SK-N-SH treated with all-trans-retinoic acid at 6 μM for 48 hours (cell line): ENCODE measurements at regions not wholly inside any gene's neighbourhood (a gene's known extent, or its start where the extent isn't known, plus 50 kb on each side); places are given as distances from the start of the nearest gene placed in this dataset.

ENCODE experiments used
- ATAC-seq: fragments of 200-7000 bp; cut with Tn5 transposase; 3 replicates; pipeline ENCODE4 v1.9.1; 2020; ENCODE audit warnings: mild to moderate bottlenecking, moderate library complexity
- ARNTL ChIP-seq: fragments of 450-650 bp; formaldehyde crosslinking; IDR thresholded peaks from 2 replicates; pipeline ENCODE4 v1.5.0; 2020; ENCODE audit warnings: low read depth, mild to moderate bottlenecking, moderate library complexity, borderline replicate concordance
- BACH2 ChIP-seq: fragments of 250-450 bp; sonication (Bioruptor Pico); IDR thresholded peaks from 2 replicates; pipeline ENCODE4 v1.9.0; 2021; ENCODE audit warnings: mild to moderate bottlenecking, borderline replicate concordance
- CREB5 ChIP-seq: fragments of 250-450 bp; sonication (Bioruptor Pico); IDR thresholded peaks from 2 replicates; pipeline ENCODE4 v1.5.1; 2020; ENCODE audit warnings: low read depth, mild to moderate bottlenecking, moderate library complexity
- CSDC2 ChIP-seq: fragments of 250-450 bp; sonication (Bioruptor Pico); IDR thresholded peaks from 2 replicates; pipeline ENCODE4 v1.5.0; 2020; ENCODE audit warnings: mild to moderate bottlenecking, moderate library complexity
- ESRRG ChIP-seq: fragments of 250-450 bp; sonication (Bioruptor Pico); IDR thresholded peaks from 2 replicates; pipeline ENCODE4 v1.6.1; 2021; ENCODE audit warnings: mild to moderate bottlenecking
- GLIS3 ChIP-seq: fragments of 250-450 bp; sonication (Bioruptor Pico); IDR thresholded peaks from 2 replicates; pipeline ENCODE4 v1.5.0; 2020; ENCODE audit warnings: mild to moderate bottlenecking, moderate library complexity
- ISL1 ChIP-seq: fragments of 250-450 bp; sonication (Bioruptor Pico); IDR thresholded peaks from 2 replicates; pipeline ENCODE4 v2.1.2; 2022; ENCODE audit warnings: mild to moderate bottlenecking, moderate library complexity
- OSR1 ChIP-seq: fragments of 250-450 bp; sonication (Bioruptor Pico); IDR thresholded peaks from 2 replicates; pipeline ENCODE4 v1.8.0; 2022; ENCODE audit warnings: moderate library complexity, mild to moderate bottlenecking, inconsistent platforms
- PATZ1 ChIP-seq: fragments of 250-450 bp; sonication (Bioruptor Pico); IDR thresholded peaks from 2 replicates; pipeline ENCODE4 v1.8.0; 2020; ENCODE audit warnings: mild to moderate bottlenecking, moderate library complexity, borderline replicate concordance
- PPARA ChIP-seq: fragments of 250-450 bp; sonication (Bioruptor Pico); IDR thresholded peaks from 2 replicates; pipeline ENCODE4 v1.5.0; 2020; ENCODE audit warnings: mild to moderate bottlenecking, borderline replicate concordance
- RARB ChIP-seq: fragments of 250-450 bp; sonication (Bioruptor Pico); IDR thresholded peaks from 2 replicates; pipeline ENCODE4 v1.8.0; 2021; ENCODE audit warnings: mild to moderate bottlenecking, moderate library complexity
- SNAI2 ChIP-seq: fragments of 250-450 bp; sonication (Bioruptor Pico); IDR thresholded peaks from 2 replicates; pipeline ENCODE4 v1.5.0; 2020; ENCODE audit warnings: mild to moderate bottlenecking, moderate library complexity
- TCF4 ChIP-seq: fragments of 250-450 bp; sonication (Bioruptor Pico); IDR thresholded peaks from 2 replicates; pipeline ENCODE4 v1.8.0; 2021; ENCODE audit warnings: mild to moderate bottlenecking, moderate library complexity, borderline replicate concordance
- ZC3H10 ChIP-seq: fragments of 250-450 bp; sonication (Bioruptor Pico); IDR thresholded peaks from 2 replicates; pipeline ENCODE4 v1.5.1; 2021; ENCODE audit warnings: mild to moderate bottlenecking, moderate library complexity
- ZFP3 ChIP-seq: fragments of 250-450 bp; sonication (Bioruptor Pico); IDR thresholded peaks from 2 replicates; pipeline ENCODE4 v1.5.0; 2020; ENCODE audit warnings: mild to moderate bottlenecking, moderate library complexity
- ZFP30 ChIP-seq: fragments of 450-650 bp; formaldehyde crosslinking; IDR thresholded peaks from 2 replicates; pipeline ENCODE4 v1.5.0; 2022; ENCODE audit warnings: mild to moderate bottlenecking, moderate library complexity
- ZNF70 ChIP-seq: fragments of 450-650 bp; formaldehyde crosslinking; IDR thresholded peaks from 2 replicates; pipeline ENCODE4 v1.5.0; 2020; ENCODE audit warnings: mild to moderate bottlenecking, moderate library complexity
- TF ChIP-seq, protein P1 (sequence below): fragments of 250-450 bp; sonication (Bioruptor Pico); IDR thresholded peaks from 2 replicates; pipeline ENCODE4 v1.5.1; 2021; ENCODE audit warnings: mild to moderate bottlenecking, moderate library complexity
- TF ChIP-seq, protein P2 (sequence below): fragments of 250-450 bp; sonication (Bioruptor Pico); IDR thresholded peaks from 2 replicates; pipeline ENCODE4 v1.8.0; 2021; ENCODE audit warnings: low read depth, mild to moderate bottlenecking, moderate library complexity, borderline replicate concordance
- TF ChIP-seq, protein P3 (sequence below): fragments of 250-450 bp; sonication (Bioruptor Pico); IDR thresholded peaks from 2 replicates; pipeline ENCODE4 v1.5.0; 2020; ENCODE audit warnings: mild to moderate bottlenecking, moderate library complexity

- ATAC-seq, result no peak
- TF ChIP-seq PPARA (no peak), ISL1 (CRISPR knock-in tag) (no peak), SNAI2 (CRISPR knock-in tag) (no peak), GLIS3 (CRISPR knock-in tag) (no peak), ESRRG (CRISPR knock-in tag) (no peak), ZFP3 (CRISPR knock-in tag) (no peak)
Observed at GRCh38 chr5:26205121-26205520, 833.3 kb downstream of the CDH9 start.

DNA sequence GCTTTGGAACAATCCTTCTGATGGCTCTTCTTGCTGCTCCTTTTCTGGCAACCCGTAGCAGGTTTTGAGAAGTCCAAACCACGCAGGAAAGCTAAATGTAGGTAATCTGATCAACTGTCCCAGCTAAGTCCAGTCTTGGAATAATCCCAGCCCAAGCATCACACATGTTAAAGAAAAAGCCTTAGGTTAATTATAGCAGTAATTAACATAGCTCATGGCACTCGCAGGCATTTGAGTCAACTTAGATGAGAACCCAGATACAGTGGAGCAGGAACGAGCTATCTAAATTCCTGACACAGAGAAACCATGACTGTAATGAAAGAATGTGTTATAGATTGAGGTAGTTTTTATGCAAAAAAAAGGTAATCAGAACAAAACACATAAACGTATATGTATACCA, 844.8 kb downstream of the CDH9 start:
- no peak for ATAC-seq
- TF ChIP-seq, protein P1, sequence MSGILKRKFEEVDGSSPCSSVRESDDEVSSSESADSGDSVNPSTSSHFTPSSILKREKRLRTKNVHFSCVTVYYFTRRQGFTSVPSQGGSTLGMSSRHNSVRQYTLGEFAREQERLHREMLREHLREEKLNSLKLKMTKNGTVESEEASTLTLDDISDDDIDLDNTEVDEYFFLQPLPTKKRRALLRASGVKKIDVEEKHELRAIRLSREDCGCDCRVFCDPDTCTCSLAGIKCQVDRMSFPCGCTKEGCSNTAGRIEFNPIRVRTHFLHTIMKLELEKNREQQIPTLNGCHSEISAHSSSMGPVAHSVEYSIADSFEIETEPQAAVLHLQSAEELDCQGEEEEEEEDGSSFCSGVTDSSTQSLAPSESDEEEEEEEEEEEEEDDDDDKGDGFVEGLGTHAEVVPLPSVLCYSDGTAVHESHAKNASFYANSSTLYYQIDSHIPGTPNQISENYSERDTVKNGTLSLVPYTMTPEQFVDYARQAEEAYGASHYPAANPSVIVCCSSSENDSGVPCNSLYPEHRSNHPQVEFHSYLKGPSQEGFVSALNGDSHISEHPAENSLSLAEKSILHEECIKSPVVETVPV (CRISPR knock-in tag), result no peak
- TF ChIP-seq, protein P2, sequence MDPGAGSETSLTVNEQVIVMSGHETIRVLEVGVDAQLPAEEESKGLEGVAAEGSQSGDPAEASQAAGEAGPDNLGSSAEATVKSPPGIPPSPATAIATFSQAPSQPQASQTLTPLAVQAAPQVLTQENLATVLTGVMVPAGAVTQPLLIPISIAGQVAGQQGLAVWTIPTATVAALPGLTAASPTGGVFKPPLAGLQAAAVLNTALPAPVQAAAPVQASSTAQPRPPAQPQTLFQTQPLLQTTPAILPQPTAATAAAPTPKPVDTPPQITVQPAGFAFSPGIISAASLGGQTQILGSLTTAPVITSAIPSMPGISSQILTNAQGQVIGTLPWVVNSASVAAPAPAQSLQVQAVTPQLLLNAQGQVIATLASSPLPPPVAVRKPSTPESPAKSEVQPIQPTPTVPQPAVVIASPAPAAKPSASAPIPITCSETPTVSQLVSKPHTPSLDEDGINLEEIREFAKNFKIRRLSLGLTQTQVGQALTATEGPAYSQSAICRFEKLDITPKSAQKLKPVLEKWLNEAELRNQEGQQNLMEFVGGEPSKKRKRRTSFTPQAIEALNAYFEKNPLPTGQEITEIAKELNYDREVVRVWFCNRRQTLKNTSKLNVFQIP (CRISPR knock-in tag), result no peak
- TF ChIP-seq ZC3H10 (CRISPR knock-in tag) (no peak), ESRRG (CRISPR knock-in tag) (no peak), GLIS3 (CRISPR knock-in tag) (no peak), ZFP30 (no peak), BACH2 (CRISPR knock-in tag) (no peak), TCF4 (no peak)
- TF ChIP-seq, protein P3, sequence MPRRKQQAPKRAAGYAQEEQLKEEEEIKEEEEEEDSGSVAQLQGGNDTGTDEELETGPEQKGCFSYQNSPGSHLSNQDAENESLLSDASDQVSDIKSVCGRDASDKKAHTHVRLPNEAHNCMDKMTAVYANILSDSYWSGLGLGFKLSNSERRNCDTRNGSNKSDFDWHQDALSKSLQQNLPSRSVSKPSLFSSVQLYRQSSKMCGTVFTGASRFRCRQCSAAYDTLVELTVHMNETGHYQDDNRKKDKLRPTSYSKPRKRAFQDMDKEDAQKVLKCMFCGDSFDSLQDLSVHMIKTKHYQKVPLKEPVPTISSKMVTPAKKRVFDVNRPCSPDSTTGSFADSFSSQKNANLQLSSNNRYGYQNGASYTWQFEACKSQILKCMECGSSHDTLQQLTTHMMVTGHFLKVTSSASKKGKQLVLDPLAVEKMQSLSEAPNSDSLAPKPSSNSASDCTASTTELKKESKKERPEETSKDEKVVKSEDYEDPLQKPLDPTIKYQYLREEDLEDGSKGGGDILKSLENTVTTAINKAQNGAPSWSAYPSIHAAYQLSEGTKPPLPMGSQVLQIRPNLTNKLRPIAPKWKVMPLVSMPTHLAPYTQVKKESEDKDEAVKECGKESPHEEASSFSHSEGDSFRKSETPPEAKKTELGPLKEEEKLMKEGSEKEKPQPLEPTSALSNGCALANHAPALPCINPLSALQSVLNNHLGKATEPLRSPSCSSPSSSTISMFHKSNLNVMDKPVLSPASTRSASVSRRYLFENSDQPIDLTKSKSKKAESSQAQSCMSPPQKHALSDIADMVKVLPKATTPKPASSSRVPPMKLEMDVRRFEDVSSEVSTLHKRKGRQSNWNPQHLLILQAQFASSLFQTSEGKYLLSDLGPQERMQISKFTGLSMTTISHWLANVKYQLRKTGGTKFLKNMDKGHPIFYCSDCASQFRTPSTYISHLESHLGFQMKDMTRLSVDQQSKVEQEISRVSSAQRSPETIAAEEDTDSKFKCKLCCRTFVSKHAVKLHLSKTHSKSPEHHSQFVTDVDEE (CRISPR knock-in tag), result no peak
- TF ChIP-seq, all 23 proteins: peak for 0

- no peak for TF ChIP-seq ZNF70 (CRISPR knock-in tag)
- TF ChIP-seq, protein P2 (CRISPR knock-in tag), result no peak
- TF ChIP-seq PATZ1 (CRISPR knock-in tag), result no peak
- no peak for TF ChIP-seq ZFP3 (CRISPR knock-in tag)
- no peak for TF ChIP-seq OSR1 (CRISPR knock-in tag)
- TF ChIP-seq BACH2 (CRISPR knock-in tag), result no peak
- TF ChIP-seq, protein P1 (CRISPR knock-in tag), result no peak
- no peak for TF ChIP-seq ISL1 (CRISPR knock-in tag)
- no peak for TF ChIP-seq ARNTL (CRISPR knock-in tag)
- TF ChIP-seq CREB5, result no peak
- no peak for TF ChIP-seq RARB (CRISPR knock-in tag)
- TF ChIP-seq TCF4, result no peak
- TF ChIP-seq GLIS3 (CRISPR knock-in tag), result no peak
- no peak for TF ChIP-seq CSDC2 (CRISPR knock-in tag)
- no peak for TF ChIP-seq ZC3H10 (CRISPR knock-in tag)
- no peak for TF ChIP-seq PPARA
- TF ChIP-seq, protein P3 (CRISPR knock-in tag), result no peak
- no peak for ATAC-seq
Observed at GRCh38 chr5:26192486-26192885, 845.9 kb downstream of the CDH9 start.
